ENCODE measurements at regions not wholly inside any gene's neighbourhood (a gene's known extent, or its start where the extent isn't known, plus 50 kb on each side); places are given as distances from the start of the nearest gene placed in this dataset.

GRCh38 chr20:58094160-58094559, 134.3 kb downstream of the ANKRD60 start:
- no peak for DNase-seq (ENCODE audit: low read depth in 3 of 3, low spot score in 2 of 3)

- no peak for DNase-seq (ENCODE audit: low read depth in 3 of 3, low spot score in 2 of 3)
Observed at GRCh38 chr20:58092871-58093270, 135.6 kb downstream of the ANKRD60 start.

GRCh38 chr20:58092353-58092752, 136.1 kb downstream of the ANKRD60 start:
- no peak for DNase-seq (ENCODE audit: low read depth in 3 of 3, low spot score in 2 of 3)

- DNase-seq (ENCODE audit: low read depth in 3 of 3, low spot score in 2 of 3) = no peak
Observed at GRCh38 chr20:58091810-58092209, 136.6 kb downstream of the ANKRD60 start.

- DNase-seq (ENCODE audit: low read depth in 3 of 3, low spot score in 2 of 3) = no peak
Observed at GRCh38 chr20:58090161-58090560, 138.3 kb downstream of the ANKRD60 start.

- no peak for DNase-seq (ENCODE audit: low read depth in 3 of 3, low spot score in 2 of 3)
Observed at GRCh38 chr20:58088625-58089024, 139.8 kb downstream of the ANKRD60 start.

GRCh38 chr20:58088105-58088504, 140.3 kb downstream of the ANKRD60 start:
- DNase-seq (ENCODE audit: low read depth in 3 of 3, low spot score in 2 of 3) = no peak

GRCh38 chr20:58087562-58087858, 140.9 kb downstream of the ANKRD60 start:
- no peak for DNase-seq (ENCODE audit: low read depth in 3 of 3, low spot score in 2 of 3)

GRCh38 chr20:58086763-58087561, 141.5 kb downstream of the ANKRD60 start:
- DNase-seq (ENCODE audit: low read depth in 3 of 3, low spot score in 2 of 3) = no peak

GRCh38 chr20:58084966-58085365, 143.5 kb downstream of the ANKRD60 start:
- DNase-seq (ENCODE audit: low read depth in 3 of 3, low spot score in 2 of 3) = no peak

GRCh38 chr20:58084566-58084965, 143.9 kb downstream of the ANKRD60 start:
- DNase-seq (ENCODE audit: low read depth in 3 of 3, low spot score in 2 of 3) = no peak

GRCh38 chr20:58081846-58082245, 146.6 kb downstream of the ANKRD60 start:
- DNase-seq (ENCODE audit: low read depth in 3 of 3, low spot score in 2 of 3) = no peak

- DNase-seq (ENCODE audit: low read depth in 3 of 3, low spot score in 2 of 3) = no peak
Observed at GRCh38 chr20:58078741-58079522, 149.5 kb downstream of the ANKRD60 start.

GRCh38 chr20:58077282-58077681, 151.2 kb downstream of the ANKRD60 start:
- no peak for DNase-seq (ENCODE audit: low read depth in 3 of 3, low spot score in 2 of 3)

GRCh38 chr20:58076405-58076804, 152.0 kb downstream of the ANKRD60 start:
- no peak for DNase-seq (ENCODE audit: low read depth in 3 of 3, low spot score in 2 of 3)

GRCh38 chr20:58075586-58076345, 152.7 kb downstream of the ANKRD60 start:
- DNase-seq (ENCODE audit: low read depth in 3 of 3, low spot score in 2 of 3) = no peak

GRCh38 chr20:58073945-58074856, 154.3 kb downstream of the ANKRD60 start:
- DNase-seq (ENCODE audit: low read depth in 3 of 3, low spot score in 2 of 3) = no peak

GRCh38 chr20:58072695-58073671, 155.5 kb downstream of the ANKRD60 start:
- DNase-seq (ENCODE audit: low read depth in 3 of 3, low spot score in 2 of 3) = no peak

GRCh38 chr20:58071991-58072390, 156.5 kb downstream of the ANKRD60 start:
- no peak for DNase-seq (ENCODE audit: low read depth in 3 of 3, low spot score in 2 of 3)
